GM12878 (cell line): ENCODE measurements at regions not wholly inside any gene's neighbourhood (a gene's known extent, or its start where the extent isn't known, plus 50 kb on each side); places are given as distances from the start of the nearest gene placed in this dataset.

ENCODE experiments used
- ATAC-seq: fragments of 200-7000 bp; cut with Tn5 transposase; 3 replicates; pipeline ENCODE4 v1.9.1; 2020; ENCODE audit warnings: mild to moderate bottlenecking, moderate library complexity
- BruUV-seq: library from RNA; stranded (reverse); fragments of 400-500 nt; replicated peaks from 2 replicates; lab custom pipeline; 2021; lab: Mats Ljungman, UMichigan
- CTCF ChIA-PET: fragments of 300-600 bp; sonication (Branson Sonifier 250); formaldehyde crosslinking; extraction: SDS; loops from one replicate; lab custom pipeline; 2021; ENCODE audit warnings: inconsistent platforms; lab: Yijun Ruan, JAX
- POLR2A ChIA-PET: fragments of 350-600 bp; formaldehyde crosslinking; extraction: SDS; loops from one replicate; lab custom pipeline; 2021; ENCODE audit warnings: inconsistent platforms; lab: Charles Lee
- RAD21 ChIA-PET: fragments of 300-600 bp; sonication (Branson Sonifier 250); formaldehyde crosslinking; loops from one replicate; lab custom pipeline; 2023; ENCODE audit warnings: antibody characterized with exemption; ENCODE audit not compliant: unreplicated experiment; lab: Charles Lee
- SMC1A ChIA-PET: fragments of 300-600 bp; sonication (Branson Sonifier 250); formaldehyde crosslinking; loops from one replicate; lab custom pipeline; 2023; ENCODE audit not compliant: unreplicated experiment, uncharacterized antibody; lab: Charles Lee
- DNase-seq: peaks from one replicate; pipeline ENCODE4 v3.0.0-alpha.2; 2011; ENCODE audit warnings: low read depth, low spot score
- FAIRE-seq: peaks from 3 replicates; lab custom pipeline; 2011; peaks lifted over from hg19 to GRCh38; lab: Jason Lieb, UNC
- H2AFZ ChIP-seq: 2 replicates; pipeline ENCODE4 v1.6.0; 2011; ENCODE audit warnings: low read depth, low read length, control low read depth; ENCODE audit not compliant: control insufficient read depth
- H3K27ac ChIP-seq: 2 replicates; pipeline ENCODE4 v1.5.1; 2011; ENCODE audit warnings: control low read depth; ENCODE audit not compliant: control insufficient read depth, insufficient read depth
- H3K27me3 ChIP-seq, 2 experiments: replicated peaks in 1 of 2; 2 replicates each; pipeline versions ENCODE4 v1.6.0 to v1.6.1; 2011; ENCODE audit warnings: low read length in 1 of 2; ENCODE audit not compliant: control insufficient read depth in 2 of 2, insufficient read depth in 2 of 2
- H3K36me3 ChIP-seq, 2 experiments: 2 replicates each; pipeline ENCODE4 v1.5.1; 2011; ENCODE audit warnings: low read length in 1 of 2; ENCODE audit not compliant: control insufficient read depth in 2 of 2, insufficient read depth in 2 of 2
- H3K4me1 ChIP-seq: 2 replicates; pipeline ENCODE4 v1.6.1; 2011; ENCODE audit warnings: mild to moderate bottlenecking, low read length, moderate library complexity, mixed read lengths; ENCODE audit not compliant: control insufficient read depth, insufficient read depth
- H3K4me2 ChIP-seq: 2 replicates; pipeline ENCODE4 v1.6.0; 2011; ENCODE audit warnings: control low read depth; ENCODE audit not compliant: control insufficient read depth, insufficient read depth
- H3K4me3 ChIP-seq: fragments of 200-600 bp; sonication (generic); 2 replicates; pipeline ENCODE4 v1.5.1; 2016
- H3K79me2 ChIP-seq: 2 replicates; pipeline ENCODE4 v1.6.0; 2011; ENCODE audit warnings: low read length; ENCODE audit not compliant: control insufficient read depth, insufficient read depth
- H3K9ac ChIP-seq: 2 replicates; pipeline ENCODE4 v1.8.0; 2011; ENCODE audit warnings: low read length, control low read depth, mixed read lengths; ENCODE audit not compliant: control insufficient read depth, insufficient read depth
- H3K9me3 ChIP-seq: replicated peaks from 3 replicates; pipeline ENCODE4 v1.5.1; 2011; ENCODE audit warnings: mild to moderate bottlenecking, low read length; ENCODE audit not compliant: control insufficient read depth, insufficient read depth
- H4K20me1 ChIP-seq: 2 replicates; pipeline ENCODE4 v1.6.0; 2011; ENCODE audit not compliant: control insufficient read depth, insufficient read depth
- ATF2 ChIP-seq: IDR thresholded peaks from 2 replicates; pipeline ENCODE4 v1.6.1; 2012; ENCODE audit warnings: low read length, inconsistent platforms
- E4F1 ChIP-seq: fragments of 450-650 bp; IDR thresholded peaks from 2 replicates; pipeline ENCODE4 v1.6.1; 2018; ENCODE audit warnings: borderline replicate concordance, mild to moderate bottlenecking; ENCODE audit not compliant: partially characterized antibody
- EGR1 ChIP-seq, 2 experiments: IDR thresholded peaks; 1 replicate in 1 of 2; 2 replicates in 1 of 2; pipeline ENCODE4 v1.6.1; 2011 to 2012; ENCODE audit warnings: low read depth in 2 of 2, low read length in 2 of 2, borderline replicate concordance in 1 of 2, mild to moderate bottlenecking in 1 of 2, moderate library complexity in 1 of 2
- ELK1 ChIP-seq: IDR thresholded peaks from 2 replicates; pipeline ENCODE4 v1.6.1; 2012; ENCODE audit warnings: low read depth, low read length, improper control_type of control experiment
- HDGF ChIP-seq: fragments of 450-650 bp; IDR thresholded peaks from 2 replicates; pipeline ENCODE4 v1.6.1; 2016; ENCODE audit warnings: antibody characterized with exemption
- JUNB ChIP-seq: IDR thresholded peaks from 2 replicates; pipeline ENCODE4 v1.6.1; 2016; ENCODE audit warnings: antibody characterized with exemption, mild to moderate bottlenecking
- MYC ChIP-seq: IDR thresholded peaks from 2 replicates; pipeline ENCODE4 v1.6.1; 2011; ENCODE audit warnings: mild to moderate bottlenecking, low read length, moderate library complexity, inconsistent platforms; ENCODE audit not compliant: insufficient read depth, insufficient replicate concordance, insufficient read length, severe bottlenecking
- NR2C1 ChIP-seq: fragments of 450-650 bp; IDR thresholded peaks from 2 replicates; pipeline ENCODE4 v1.6.1; 2017; ENCODE audit warnings: antibody characterized with exemption, mild to moderate bottlenecking, moderate library complexity
- POLR2AphosphoS5 ChIP-seq: IDR thresholded peaks from 2 replicates; pipeline ENCODE4 v1.6.1; 2011; ENCODE audit warnings: mild to moderate bottlenecking, low read length, inconsistent platforms
- POU2F2 ChIP-seq: IDR thresholded peaks from 3 replicates; pipeline ENCODE4 v1.6.1; 2011; ENCODE audit warnings: low read depth, mild to moderate bottlenecking, low read length, borderline replicate concordance
- SP1 ChIP-seq: IDR thresholded peaks from one replicate; pipeline ENCODE4 v1.6.1; 2011; ENCODE audit warnings: low read depth, low read length
- ZBTB33 ChIP-seq: fragments of 450-650 bp; IDR thresholded peaks from 2 replicates; pipeline ENCODE4 v1.6.1; 2017; ENCODE audit warnings: mild to moderate bottlenecking
- WGBS: methylation state at CpG from one replicate; pipeline ENCODE4 v1.1.6; 2016; ENCODE audit warnings: low lambda C conversion rate; ENCODE audit not compliant: insufficient replicate concordance, insufficient coverage; ENCODE audit errors: missing lambda C conversion rate; 5-methylcytosine and 5-hydroxymethylcytosine counted together
- in situ Hi-C: fragments of 300-500 bp; cut with MboI; formaldehyde crosslinking; loops from 9 replicates; pipeline ENCODE4 v1.14.3; 2018; ENCODE audit warnings: mixed read lengths
- intact Hi-C: fragments of 100-400 bp; cut with micrococcal nuclease; formaldehyde crosslinking; loops from one replicate; pipeline ENCODE4 v1.14.2; 2022; ENCODE audit not compliant: unreplicated experiment
- TF ChIP-seq, protein P1 (sequence below): fragments of 450-650 bp; formaldehyde crosslinking; IDR thresholded peaks from 2 replicates; pipeline ENCODE4 v1.4.0; 2020; ENCODE audit warnings: mild to moderate bottlenecking, moderate library complexity

DNA sequence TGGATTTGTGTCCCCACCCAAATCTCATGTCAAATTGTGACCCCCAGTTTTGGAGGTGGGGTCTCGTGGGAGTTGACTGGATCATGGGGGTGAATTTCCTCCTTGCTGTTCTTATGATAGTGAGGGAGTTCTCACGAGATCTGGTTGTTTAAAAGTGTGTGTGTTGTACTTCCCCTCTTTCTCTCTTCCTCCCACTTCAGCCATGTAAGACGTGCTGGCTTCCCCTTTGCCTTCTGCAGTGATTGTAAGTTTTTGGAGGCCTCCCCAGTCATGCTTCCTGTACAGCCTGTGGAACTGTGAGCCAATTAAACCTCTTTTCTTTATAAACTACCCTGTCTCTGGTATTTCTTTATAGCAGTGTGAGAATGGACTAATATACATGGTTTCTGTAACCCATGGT is 64.6 kb downstream of the RHOU start:
- no peak for DNase-seq
- no peak overlapping the region for H3K27ac ChIP-seq
- FAIRE-seq: no peak
- H3K4me2 ChIP-seq: no peak overlapping the region
- no peak overlapping the region for H2AFZ ChIP-seq
- intact Hi-C loops: loop anchor here (5.0 kb wide), 1 partner anchor 47 kb away; no protein-coding TSS in a partner anchor
- no peak for ATAC-seq
- ChIA-PET POLR2A (no interaction called here), RAD21 (no interaction called here), SMC1A (interaction anchor here (1.1 kb wide), 1 partner anchor 49 kb away, joined by 3 read pairs; no protein-coding TSS in a partner anchor), CTCF (no interaction called here)
- peaks cover under 1% of the 10 kb centered on the region for H3K4me1 ChIP-seq
- H3K79me2 ChIP-seq: no peaks in the 10 kb centered on the region
- no peak overlapping the region for H3K4me3 ChIP-seq
- H4K20me1 ChIP-seq: no peaks in the 10 kb centered on the region
- no TSS peak for BruUV-seq
- WGBS: 0% methylated on average over 3 of the region's 3 CpGs
- in situ Hi-C loops: no loop called here
- no peak overlapping the region for H3K9ac ChIP-seq
- no peaks in the 10 kb centered on the region; the same call in 2 of the 3 replicates for H3K9me3 ChIP-seq
- peaks cover 0 to 2% of the 10 kb centered on the region in 2 experiments; a peak in 2 of 4 replicates for H3K27me3 ChIP-seq
- no peaks in the 10 kb centered on the region for H3K36me3 ChIP-seq
- TF ChIP-seq ZBTB33 (no peak), HDGF (no peak), EGR1 (IDR thresholded peaks at IDR 0.05; ENCODE audit: borderline replicate concordance in 1 of 2, low read depth in 2 of 2, low read length in 2 of 2) (no peak), NR2C1 (no peak), ATF2 (no peak), E4F1 (no peak), POU2F2 (no peak), JUNB (no peak), POLR2AphosphoS5 (no peak), SP1 (no peak), MYC (no peak), ELK1 (no peak)
- TF ChIP-seq, protein P1, sequence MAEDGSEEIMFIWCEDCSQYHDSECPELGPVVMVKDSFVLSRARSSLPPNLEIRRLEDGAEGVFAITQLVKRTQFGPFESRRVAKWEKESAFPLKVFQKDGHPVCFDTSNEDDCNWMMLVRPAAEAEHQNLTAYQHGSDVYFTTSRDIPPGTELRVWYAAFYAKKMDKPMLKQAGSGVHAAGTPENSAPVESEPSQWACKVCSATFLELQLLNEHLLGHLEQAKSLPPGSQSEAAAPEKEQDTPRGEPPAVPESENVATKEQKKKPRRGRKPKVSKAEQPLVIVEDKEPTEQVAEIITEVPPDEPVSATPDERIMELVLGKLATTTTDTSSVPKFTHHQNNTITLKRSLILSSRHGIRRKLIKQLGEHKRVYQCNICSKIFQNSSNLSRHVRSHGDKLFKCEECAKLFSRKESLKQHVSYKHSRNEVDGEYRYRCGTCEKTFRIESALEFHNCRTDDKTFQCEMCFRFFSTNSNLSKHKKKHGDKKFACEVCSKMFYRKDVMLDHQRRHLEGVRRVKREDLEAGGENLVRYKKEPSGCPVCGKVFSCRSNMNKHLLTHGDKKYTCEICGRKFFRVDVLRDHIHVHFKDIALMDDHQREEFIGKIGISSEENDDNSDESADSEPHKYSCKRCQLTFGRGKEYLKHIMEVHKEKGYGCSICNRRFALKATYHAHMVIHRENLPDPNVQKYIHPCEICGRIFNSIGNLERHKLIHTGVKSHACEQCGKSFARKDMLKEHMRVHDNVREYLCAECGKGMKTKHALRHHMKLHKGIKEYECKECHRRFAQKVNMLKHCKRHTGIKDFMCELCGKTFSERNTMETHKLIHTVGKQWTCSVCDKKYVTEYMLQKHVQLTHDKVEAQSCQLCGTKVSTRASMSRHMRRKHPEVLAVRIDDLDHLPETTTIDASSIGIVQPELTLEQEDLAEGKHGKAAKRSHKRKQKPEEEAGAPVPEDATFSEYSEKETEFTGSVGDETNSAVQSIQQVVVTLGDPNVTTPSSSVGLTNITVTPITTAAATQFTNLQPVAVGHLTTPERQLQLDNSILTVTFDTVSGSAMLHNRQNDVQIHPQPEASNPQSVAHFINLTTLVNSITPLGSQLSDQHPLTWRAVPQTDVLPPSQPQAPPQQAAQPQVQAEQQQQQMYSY (CRISPR knock-in tag): no peak
